Mesodermal cell (in vitro differentiated cells): ENCODE measurements at regions not wholly inside any gene's neighbourhood (a gene's known extent, or its start where the extent isn't known, plus 50 kb on each side); places are given as distances from the start of the nearest gene placed in this dataset.

Experiments used
- H3K27ac ChIP-seq: 2 replicates; pipeline ENCODE4 v1.7.0; 2013; ENCODE audit warnings: mild to moderate bottlenecking, low read depth, low read length, moderate library complexity; ENCODE audit not compliant: severe bottlenecking
- H3K36me3 ChIP-seq: 2 replicates; pipeline ENCODE4 v1.7.1; 2013; ENCODE audit warnings: mild to moderate bottlenecking, low read length, moderate library complexity; ENCODE audit not compliant: control insufficient read depth, insufficient read depth
- H3K4me1 ChIP-seq: one replicate; pipeline ENCODE4 v1.7.1; 2013; ENCODE audit warnings: mild to moderate bottlenecking, low read length; ENCODE audit not compliant: insufficient read depth, control insufficient read depth, poor library complexity, severe bottlenecking
- H3K4me3 ChIP-seq: 2 replicates; pipeline ENCODE4 v1.7.0; 2013; ENCODE audit warnings: low read length, control low read depth, mild to moderate bottlenecking; ENCODE audit not compliant: insufficient read depth, poor library complexity, severe bottlenecking; ENCODE audit errors: extremely low read depth
- H3K9me3 ChIP-seq: 2 replicates; pipeline ENCODE4 v1.7.1; 2013; ENCODE audit warnings: mild to moderate bottlenecking, low read length, moderate library complexity; ENCODE audit not compliant: control insufficient read depth
- WGBS, 2 experiments: methylation state at CpG; one replicate each; pipeline ENCODE4 v1.1.5; 2013; ENCODE audit warnings: missing lambda C conversion rate in 2 of 2; ENCODE audit not compliant: insufficient coverage in 2 of 2; 5-methylcytosine and 5-hydroxymethylcytosine counted together

DNA sequence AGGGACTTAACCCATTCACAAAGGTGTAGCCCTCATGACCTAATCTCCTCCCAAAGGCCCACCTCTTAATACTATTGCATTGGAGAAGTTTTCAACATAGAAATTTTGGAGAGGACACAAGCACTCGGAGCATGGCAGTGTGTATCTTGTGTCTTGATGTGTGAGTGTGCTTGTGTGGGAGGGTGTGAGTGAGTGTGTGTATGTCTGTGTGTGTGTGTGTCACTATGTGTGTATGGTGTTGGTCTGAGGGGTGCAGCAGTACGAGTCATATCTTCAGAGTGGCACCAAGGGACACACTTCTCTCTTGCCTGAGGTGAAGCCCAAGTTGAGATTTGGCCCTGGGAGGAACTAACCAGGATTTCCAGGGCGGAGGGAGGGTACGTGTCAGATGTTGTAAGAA, 73.7 kb downstream of the NAV1 start:
- H3K36me3 ChIP-seq: peaks cover 5% of the 10 kb centered on the region
- 84 to 91% methylated on average over 3 to 4 of the region's 4 CpGs for WGBS, 2 experiments

DNA sequence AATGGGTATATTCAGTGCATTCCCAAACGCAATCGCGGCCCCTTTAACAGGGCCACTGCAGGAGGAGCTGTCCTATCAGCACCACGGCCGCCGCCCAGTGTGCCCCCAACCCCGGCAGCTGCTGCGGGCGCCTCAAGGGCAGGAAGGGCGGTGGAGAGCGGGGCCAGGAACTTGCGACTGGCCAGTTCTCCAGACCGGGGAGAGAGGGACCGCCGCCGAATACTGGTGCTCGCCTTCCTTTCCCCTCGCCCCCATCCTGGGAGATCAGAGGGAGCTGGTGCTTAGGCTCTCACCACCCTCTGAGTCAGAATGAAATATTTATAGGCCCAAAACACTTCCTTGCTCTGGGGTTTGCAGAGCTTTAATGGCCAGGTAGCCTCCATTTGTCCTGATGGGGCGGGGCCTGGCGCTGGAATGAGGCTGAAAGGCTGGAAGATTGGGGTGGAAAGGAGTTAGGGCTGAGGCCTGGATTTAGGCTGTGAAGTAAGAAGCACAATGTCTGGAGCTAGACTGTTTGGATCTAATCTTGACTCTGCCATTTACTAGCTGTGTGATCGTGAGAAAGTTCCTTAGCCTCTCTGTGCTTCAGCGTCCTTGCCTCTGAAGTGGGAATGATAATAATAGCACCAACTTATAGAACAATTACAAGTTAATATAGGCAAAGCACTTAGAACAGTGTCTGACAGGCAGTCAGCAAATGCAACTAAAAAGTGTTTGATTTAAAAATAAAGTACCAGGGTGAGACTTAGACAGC, 75.5 kb downstream of the NAV1 start:
- Histone ChIP-seq H3K36me3 (no peaks in the 10 kb centered on the region), H3K9me3 (no peaks in the 10 kb centered on the region), H3K4me3 (no peak overlapping the region), H3K4me1 (no peaks in the 10 kb centered on the region), H3K27ac (no peak overlapping the region)
- WGBS, 2 experiments: 6 to 7% methylated on average over 14 to 16 of the region's 22 CpGs

More for the DNA sequence above, 73.7 kb downstream of the NAV1 start:
- Histone ChIP-seq H3K4me3 (no peak overlapping the region), H3K9me3 (no peaks in the 10 kb centered on the region), H3K27ac (no peak overlapping the region), H3K4me1 (no peaks in the 10 kb centered on the region)

DNA sequence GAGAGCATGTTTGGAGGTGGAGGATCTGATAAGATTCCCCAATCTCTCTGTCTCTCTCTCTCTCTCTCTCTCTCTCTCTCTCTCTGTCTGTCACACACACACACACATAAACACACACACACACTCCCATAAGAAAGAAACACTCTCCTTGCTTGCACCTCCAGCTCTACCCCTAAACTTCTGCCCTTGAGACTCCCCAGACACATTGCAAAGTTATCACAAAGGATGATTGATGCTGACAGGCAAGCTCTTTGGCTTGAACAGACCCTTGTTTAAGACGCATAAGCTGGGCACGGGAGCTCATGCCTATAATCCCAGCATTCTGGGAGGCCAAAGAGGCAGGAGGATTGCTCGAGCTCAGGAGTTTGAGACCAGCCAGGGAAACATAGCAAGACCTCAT, 78.2 kb downstream of the NAV1 start:
- Histone ChIP-seq H3K27ac (no peak overlapping the region), H3K9me3 (no peaks in the 10 kb centered on the region), H3K4me1 (peaks cover 5% of the 10 kb centered on the region), H3K36me3 (peaks cover under 1% of the 10 kb centered on the region), H3K4me3 (no peak overlapping the region)
- WGBS, 2 experiments: 80 to 100% methylated on average over 2 of the region's 3 CpGs

DNA sequence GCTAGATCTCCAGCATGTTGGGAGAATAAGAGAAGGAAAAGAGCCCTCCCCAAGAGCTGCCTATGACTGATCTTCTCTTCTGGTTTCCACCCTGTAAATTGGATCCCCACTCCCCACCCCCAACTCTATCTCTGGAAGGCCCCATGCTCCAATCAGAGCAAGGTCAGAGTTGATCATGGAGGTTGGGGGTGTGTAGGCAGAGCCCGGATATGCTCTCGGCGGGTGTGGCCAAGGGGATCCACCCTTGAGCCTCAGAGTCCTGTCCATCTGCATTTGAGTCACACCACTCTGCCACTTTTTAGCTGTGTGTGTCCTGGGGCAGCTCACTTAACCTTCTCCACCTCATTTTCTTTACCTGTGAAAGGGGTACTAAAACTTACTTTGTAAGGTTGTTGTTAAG, 79.5 kb downstream of the NAV1 start:
- WGBS, 2 experiments: 90% methylated on average over 2 of the region's 3 CpGs; no CpG with 5 or more reads in 1 of the 2 experiments
- H3K4me3 ChIP-seq: no peak overlapping the region
- peaks cover 5% of the 10 kb centered on the region for H3K4me1 ChIP-seq
- H3K27ac ChIP-seq: no peak overlapping the region
- H3K36me3 ChIP-seq: peaks cover 11% of the 10 kb centered on the region
- no peaks in the 10 kb centered on the region for H3K9me3 ChIP-seq

DNA sequence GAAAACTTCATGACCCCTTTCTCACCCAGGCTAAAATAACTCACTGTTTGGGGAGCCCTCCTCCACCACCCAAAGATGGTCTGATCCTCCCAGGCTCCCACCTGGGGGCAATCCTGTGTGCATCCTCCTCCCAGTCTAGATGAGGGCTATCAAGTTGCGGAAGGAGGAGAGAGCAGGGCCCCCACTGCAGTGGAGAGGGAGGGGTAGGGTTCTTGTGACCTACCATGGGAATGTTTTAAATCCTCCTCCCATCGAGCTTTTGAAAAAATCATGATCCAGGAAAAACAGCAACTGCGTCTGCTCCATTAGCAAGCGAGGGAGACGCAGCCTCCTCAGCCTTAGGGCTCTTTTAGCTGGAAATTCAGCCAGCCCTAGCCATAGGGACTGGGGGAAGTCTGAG, 80.0 kb downstream of the NAV1 start:
- Histone ChIP-seq H3K27ac (no peak overlapping the region), H3K9me3 (no peaks in the 10 kb centered on the region), H3K4me1 (peaks cover 5% of the 10 kb centered on the region), H3K4me3 (no peak overlapping the region), H3K36me3 (peaks cover 16% of the 10 kb centered on the region)
- WGBS, 2 experiments: 77 to 86% methylated on average over 4 of the region's 5 CpGs

DNA sequence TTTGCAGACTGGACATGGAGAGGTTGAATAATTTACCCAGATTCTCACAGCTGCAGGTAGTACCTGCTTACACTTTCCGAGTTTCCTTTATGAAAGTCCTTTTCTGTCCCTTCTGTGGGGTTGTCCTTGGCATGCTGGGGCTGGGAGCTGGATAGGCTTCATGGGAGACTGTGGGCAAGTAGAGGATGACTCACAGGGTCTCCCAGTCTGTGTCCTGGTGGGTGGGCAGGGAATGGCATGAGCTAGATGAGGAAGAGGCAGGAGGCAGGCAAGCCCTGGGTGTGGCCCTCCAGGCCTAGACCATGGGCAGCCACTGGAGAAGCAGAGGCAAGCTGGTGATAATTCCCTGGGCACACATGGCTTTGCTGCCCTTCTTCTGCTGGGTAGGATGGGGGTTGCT, 80.6 kb downstream of the NAV1 start:
- no peaks in the 10 kb centered on the region for H3K9me3 ChIP-seq
- H3K36me3 ChIP-seq: peaks cover 20% of the 10 kb centered on the region
- no peak overlapping the region for H3K4me3 ChIP-seq
- H3K4me1 ChIP-seq: peaks cover 5% of the 10 kb centered on the region
- WGBS, 2 experiments: no CpG with 5 or more reads among the region's 1 CpG
- no peak overlapping the region for H3K27ac ChIP-seq

DNA sequence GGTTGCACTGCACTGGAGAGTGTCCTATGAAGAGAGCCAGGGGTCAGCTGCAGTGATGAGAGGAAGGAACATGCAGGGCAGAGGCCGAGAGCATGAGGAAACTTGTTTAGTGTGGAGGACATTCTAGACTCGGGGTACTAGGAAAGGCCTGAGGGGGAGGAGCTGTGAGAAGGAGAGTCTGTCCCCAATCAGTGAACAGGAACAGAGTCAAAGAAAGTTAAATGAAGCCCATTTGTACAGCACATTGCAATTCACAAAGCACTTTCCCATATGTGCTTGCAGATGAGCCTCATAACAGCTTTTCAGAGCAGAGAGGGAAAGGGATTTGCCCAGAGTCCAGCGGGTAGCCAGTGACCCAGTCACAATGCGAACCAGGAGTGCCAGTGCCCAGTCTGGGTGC, 83.4 kb downstream of the NAV1 start:
- 83 to 95% methylated on average over 3 of the region's 4 CpGs for WGBS, 2 experiments
- H3K36me3 ChIP-seq: peaks cover 37% of the 10 kb centered on the region

DNA sequence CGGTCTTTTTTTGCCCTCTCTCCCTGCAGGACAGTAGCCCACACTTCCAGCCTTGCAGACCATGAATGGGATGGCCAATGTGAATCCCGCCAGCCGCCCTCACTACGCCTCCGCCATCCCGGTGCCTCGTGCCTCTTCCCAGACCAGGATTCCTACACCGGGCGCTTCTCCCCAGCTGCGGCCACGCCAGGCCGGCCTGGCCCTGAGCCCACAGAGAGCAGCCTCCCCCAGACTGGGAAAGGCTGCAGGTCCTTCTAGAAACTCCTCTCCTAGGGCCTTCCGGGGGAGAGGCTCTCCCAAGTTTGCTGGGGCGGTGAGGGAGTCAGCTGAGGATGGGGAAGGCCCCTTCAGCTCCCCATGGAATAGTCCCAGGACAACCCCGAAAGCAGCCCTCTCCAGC, 83.9 kb downstream of the NAV1 start:
- Histone ChIP-seq H3K4me1 (peaks cover 12% of the 10 kb centered on the region), H3K9me3 (no peaks in the 10 kb centered on the region), H3K36me3 (peaks cover 37% of the 10 kb centered on the region), H3K4me3 (no peak overlapping the region), H3K27ac (no peak overlapping the region)
- WGBS, 2 experiments: 96 to 97% methylated on average over 9 to 10 of the region's 15 CpGs

More for the DNA sequence above, 83.4 kb downstream of the NAV1 start:
- peaks cover 12% of the 10 kb centered on the region for H3K4me1 ChIP-seq
- H3K4me3 ChIP-seq: no peak overlapping the region
- no peak overlapping the region for H3K27ac ChIP-seq
- H3K9me3 ChIP-seq: no peaks in the 10 kb centered on the region

DNA sequence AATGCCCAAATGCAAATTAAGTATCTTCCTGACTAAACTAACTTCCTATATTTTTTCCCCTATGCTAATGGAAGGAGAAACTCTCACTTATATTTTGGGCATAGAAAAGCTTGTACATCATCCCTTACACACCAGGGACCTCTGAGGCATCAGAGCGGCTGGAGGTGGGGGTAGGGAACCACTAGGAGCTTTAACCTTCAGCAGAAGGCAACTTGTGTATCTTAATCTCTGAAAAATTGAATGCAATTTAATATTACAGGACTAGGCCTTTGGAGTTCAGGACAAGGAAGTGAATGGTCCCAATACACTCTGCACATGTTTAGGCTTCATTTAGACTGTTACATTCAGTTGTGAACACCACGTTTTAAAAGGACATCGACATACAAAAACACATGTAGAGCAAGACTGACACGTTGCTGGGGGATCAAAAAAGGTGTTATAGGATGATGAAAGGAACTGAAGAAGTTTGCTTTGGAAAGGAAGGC, 85.9 kb downstream of the NAV1 start:
- H3K36me3 ChIP-seq: peaks cover 49% of the 10 kb centered on the region
- H3K27ac ChIP-seq: no peak overlapping the region
- 89 to 90% methylated on average over 3 of the region's 4 CpGs for WGBS, 2 experiments
- no peaks in the 10 kb centered on the region for H3K9me3 ChIP-seq
- peaks cover 12% of the 10 kb centered on the region for H3K4me1 ChIP-seq
- H3K4me3 ChIP-seq: no peak overlapping the region

DNA sequence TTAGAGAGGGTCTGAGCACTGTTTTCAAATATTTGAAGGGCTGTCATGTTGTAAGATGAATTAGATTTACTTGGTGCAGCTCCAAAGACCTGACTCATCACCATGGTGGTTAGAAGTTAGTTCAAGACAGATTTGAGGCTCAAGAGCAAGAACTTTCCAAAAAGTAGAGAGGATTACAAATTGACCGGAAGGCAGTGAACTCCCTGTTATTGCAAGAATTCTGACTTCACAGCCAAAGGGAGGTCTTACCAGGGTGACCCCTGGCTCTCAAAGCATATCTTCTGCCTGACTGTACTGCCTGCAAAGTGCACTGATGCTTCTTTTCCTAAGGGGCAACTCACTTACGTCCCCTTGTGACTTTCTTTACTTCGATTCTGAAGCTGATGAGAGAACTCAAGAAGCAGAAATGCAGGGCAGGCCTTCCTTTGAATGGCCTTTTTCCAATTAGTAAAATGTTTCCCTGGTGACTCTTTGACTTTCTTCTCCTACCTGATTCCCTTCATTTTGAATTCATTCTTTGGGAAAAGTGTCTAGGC, 86.4 kb downstream of the NAV1 start:
- H3K4me1 ChIP-seq: peaks cover 7% of the 10 kb centered on the region
- 96 to 100% methylated on average over 3 of the region's 3 CpGs for WGBS, 2 experiments

DNA sequence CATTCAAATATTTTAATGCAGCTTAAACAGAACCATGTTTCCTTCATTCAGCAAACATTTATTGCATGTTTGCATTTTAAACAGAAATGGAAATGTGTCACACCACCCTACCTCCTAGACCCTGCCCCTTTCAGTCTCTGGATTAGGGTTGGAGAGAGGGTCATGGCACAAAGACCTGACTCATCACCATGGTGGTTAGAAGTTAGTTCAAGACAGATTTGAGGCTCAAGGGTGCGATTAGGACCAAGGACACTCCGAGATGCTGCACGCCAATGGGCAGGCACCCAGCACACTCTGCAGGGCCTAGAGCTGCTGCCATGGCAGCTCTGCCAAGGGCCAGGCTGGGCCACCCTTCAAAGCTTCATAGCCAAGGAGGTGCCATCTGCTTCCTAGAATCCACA, 86.9 kb downstream of the NAV1 start:
- peaks cover 56% of the 10 kb centered on the region for H3K36me3 ChIP-seq
- no peak overlapping the region for H3K27ac ChIP-seq
- no peaks in the 10 kb centered on the region for H3K9me3 ChIP-seq
- 100% methylated on average over 3 of the region's 3 CpGs for WGBS, 2 experiments
- peaks cover 7% of the 10 kb centered on the region for H3K4me1 ChIP-seq
- H3K4me3 ChIP-seq: no peak overlapping the region

More for the DNA sequence above, 86.4 kb downstream of the NAV1 start:
- no peak overlapping the region for H3K4me3 ChIP-seq
- peaks cover 53% of the 10 kb centered on the region for H3K36me3 ChIP-seq
- no peak overlapping the region for H3K27ac ChIP-seq
- H3K9me3 ChIP-seq: no peaks in the 10 kb centered on the region
